NCI-H1436 treated with DMSO at 0.1 percent for 48 hours (cell line): ENCODE measurements at regions not wholly inside any gene's neighbourhood (a gene's known extent, or its start where the extent isn't known, plus 50 kb on each side); places are given as distances from the start of the nearest gene placed in this dataset.

Source experiments
- DNase-seq: peaks from one replicate; lab custom pipeline; 2025; lab: John Stamatoyannopoulos, UW

GRCh38 chr6:11925805-11926204 is 86.3 kb upstream of the HIVEP1 start:
- no peak for DNase-seq

GRCh38 chr6:11923621-11924020 is 88.5 kb upstream of the HIVEP1 start:
- no peak for DNase-seq

GRCh38 chr6:11922901-11923300 is 89.2 kb upstream of the HIVEP1 start:
- DNase-seq = no peak

GRCh38 chr6:11921751-11922150 is 90.4 kb upstream of the HIVEP1 start:
- DNase-seq = no peak

- no peak for DNase-seq
Observed at GRCh38 chr6:11921017-11921438, 91.1 kb upstream of the HIVEP1 start.

- DNase-seq = no peak
Observed at GRCh38 chr6:11920566-11920965, 91.5 kb upstream of the HIVEP1 start.

- DNase-seq = no peak
Observed at GRCh38 chr6:11919771-11920440, 92.2 kb upstream of the HIVEP1 start.

GRCh38 chr6:11918739-11919605 is 93.1 kb upstream of the HIVEP1 start:
- no peak for DNase-seq

- DNase-seq = peak; percentile 42
Observed at GRCh38 chr6:11917951-11918738, 94.0 kb upstream of the HIVEP1 start.

- DNase-seq = no peak
Observed at GRCh38 chr6:11912420-11912819, 99.7 kb upstream of the HIVEP1 start.

- DNase-seq = no peak
Observed at GRCh38 chr6:11911538-11911937, 100.6 kb upstream of the HIVEP1 start.

GRCh38 chr6:11909696-11910132 is 102.4 kb upstream of the HIVEP1 start:
- DNase-seq = no peak

- no peak for DNase-seq
Observed at GRCh38 chr6:11908436-11909105, 103.5 kb upstream of the HIVEP1 start.

- DNase-seq = no peak
Observed at GRCh38 chr6:11903645-11904044, 108.5 kb upstream of the HIVEP1 start.

GRCh38 chr6:11902527-11902926 is 109.6 kb upstream of the HIVEP1 start:
- DNase-seq = no peak

- DNase-seq = no peak
Observed at GRCh38 chr6:11900662-11901598, 111.2 kb upstream of the HIVEP1 start.

GRCh38 chr6:11899645-11900044 is 112.5 kb upstream of the HIVEP1 start:
- no peak for DNase-seq

GRCh38 chr6:11894212-11894611 is 115.6 kb upstream of the ADTRP start:
- no peak for DNase-seq

- no peak for DNase-seq
Observed at GRCh38 chr6:11891547-11891946, 112.9 kb upstream of the ADTRP start.

GRCh38 chr6:11890849-11891248 is 112.2 kb upstream of the ADTRP start:
- no peak for DNase-seq

GRCh38 chr6:11890209-11890608 is 111.6 kb upstream of the ADTRP start:
- DNase-seq = no peak
